SW 1271 (cell line): ENCODE measurements at regions not wholly inside any gene's neighbourhood (a gene's known extent, or its start where the extent isn't known, plus 50 kb on each side); places are given as distances from the start of the nearest gene placed in this dataset.

Source experiments
- DNase-seq, 2 experiments: peaks; one replicate each; lab custom pipeline; 2025; lab: John Stamatoyannopoulos, UW

- DNase-seq, result peak in 1 of 2 experiments; percentile 20
Observed at GRCh38 chr5:69032009-69032408, 61.8 kb upstream of the SLC30A5 start.

- DNase-seq, result no peak
Observed at GRCh38 chr5:69033690-69034089, 60.1 kb upstream of the SLC30A5 start.

- DNase-seq, result no peak
Observed at GRCh38 chr5:69034898-69035297, 58.9 kb upstream of the SLC30A5 start.

- no peak for DNase-seq
Observed at GRCh38 chr5:69035665-69036064, 58.1 kb upstream of the SLC30A5 start.

- no peak for DNase-seq
Observed at GRCh38 chr5:69038539-69038938, 55.3 kb upstream of the SLC30A5 start.

GRCh38 chr5:69039829-69040228, 54.0 kb upstream of the SLC30A5 start:
- no peak for DNase-seq

GRCh38 chr5:69042500-69042899, 51.3 kb upstream of the SLC30A5 start:
- no peak for DNase-seq

- DNase-seq, result peak; percentile 60 to 90
Observed at GRCh38 chr5:69042915-69043654, 50.7 kb upstream of the SLC30A5 start.

- DNase-seq, result no peak
Observed at GRCh38 chr5:69043655-69043996, 50.2 kb upstream of the SLC30A5 start.
